HepG2 (cell line): ENCODE measurements at regions not wholly inside any gene's neighbourhood (a gene's known extent, or its start where the extent isn't known, plus 50 kb on each side); places are given as distances from the start of the nearest gene placed in this dataset.

Source experiments
- CHD2 ChIP-seq: IDR thresholded peaks from 2 replicates; pipeline ENCODE4 v1.6.1; 2011; ENCODE audit warnings: low read depth, low read length, improper control_type of control experiment
- EP300 ChIP-seq, 3 experiments: sonication (generic) in 1 of 3; formaldehyde crosslinking in 1 of 3; IDR thresholded peaks; 2 replicates each; pipeline versions ENCODE4 v1.5.1 to v1.6.1; 2011 to 2020; ENCODE audit warnings: low read depth in 2 of 3, low read length in 2 of 3, borderline replicate concordance in 1 of 3, improper control_type of control experiment in 1 of 3, mild to moderate bottlenecking in 1 of 3, missing genetic modification reagents in 1 of 3, moderate library complexity in 1 of 3
- KAT2B ChIP-seq: fragments of 150-350 bp; IDR thresholded peaks from 2 replicates; pipeline ENCODE4 v1.6.1; 2014; ENCODE audit warnings: low read depth, low read length, borderline replicate concordance
- NR2C2 ChIP-seq: sonication (generic); formaldehyde crosslinking; IDR thresholded peaks from 2 replicates; pipeline ENCODE4 v1.4.0; 2020; ENCODE audit warnings: missing genetic modification reagents, mild to moderate bottlenecking, moderate library complexity, borderline replicate concordance
- TF ChIP-seq, protein P1 (sequence below), 2 experiments: sonication (generic) in 1 of 2; formaldehyde crosslinking in 1 of 2; IDR thresholded peaks; 2 replicates each; pipeline versions ENCODE4 v1.5.1 to v1.6.1; 2011 to 2020; ENCODE audit warnings: borderline replicate concordance in 1 of 2, low read depth in 1 of 2, low read length in 1 of 2, mild to moderate bottlenecking in 1 of 2, missing genetic modification reagents in 1 of 2, moderate library complexity in 1 of 2
- TF ChIP-seq, protein P2 (sequence below): IDR thresholded peaks from 2 replicates; pipeline ENCODE4 v1.6.1; 2016; ENCODE audit warnings: low read depth, missing genetic modification reagents, missing compliant biosample characterization
- TF ChIP-seq, protein P3 (sequence below): sonication (generic); formaldehyde crosslinking; IDR thresholded peaks from 2 replicates; pipeline ENCODE4 v1.5.1; 2020; ENCODE audit warnings: mild to moderate bottlenecking, missing genetic modification reagents, moderate library complexity
- TF ChIP-seq, protein P4 (sequence below): sonication (generic); formaldehyde crosslinking; IDR thresholded peaks from 2 replicates; pipeline ENCODE4 v1.5.0; 2020; ENCODE audit warnings: mild to moderate bottlenecking, missing genetic modification reagents, moderate library complexity
- TF ChIP-seq, protein P5 (sequence below): sonication (generic); formaldehyde crosslinking; IDR thresholded peaks from 2 replicates; pipeline ENCODE4 v1.4.0; 2020; ENCODE audit warnings: missing genetic modification reagents

DNA sequence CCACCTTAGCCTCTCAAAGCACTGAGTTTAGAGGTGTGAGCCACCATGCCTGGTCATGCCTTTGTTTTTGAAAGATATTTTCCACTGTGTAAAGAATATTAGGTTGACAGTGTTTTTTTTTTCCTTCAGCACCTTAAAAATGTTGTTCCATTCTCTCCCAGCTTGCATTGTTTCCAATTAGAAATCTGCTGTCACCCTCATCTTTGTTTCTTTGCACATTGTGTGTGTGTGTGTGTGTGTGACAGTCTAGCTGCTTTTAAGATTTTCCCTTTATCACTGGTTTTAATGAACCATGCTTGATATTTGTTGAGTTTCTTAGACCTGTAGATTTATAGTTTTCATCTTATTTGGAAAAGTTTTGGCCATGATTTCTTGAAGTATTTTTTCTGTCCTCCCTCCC is 79.0 kb upstream of the NKX1-1 start:
- TF ChIP-seq EP300 (IDR thresholded peaks at IDR 0.05; ENCODE audit: low read depth in 2 of 2, low read length in 2 of 2) (no peak), EP300 (CRISPR knock-in tag; IDR thresholded peaks at IDR 0.05; ENCODE audit: borderline replicate concordance) (no peak), NR2C2 (no peak), KAT2B (no peak), CHD2 (no peak)
- TF ChIP-seq, protein P1, sequence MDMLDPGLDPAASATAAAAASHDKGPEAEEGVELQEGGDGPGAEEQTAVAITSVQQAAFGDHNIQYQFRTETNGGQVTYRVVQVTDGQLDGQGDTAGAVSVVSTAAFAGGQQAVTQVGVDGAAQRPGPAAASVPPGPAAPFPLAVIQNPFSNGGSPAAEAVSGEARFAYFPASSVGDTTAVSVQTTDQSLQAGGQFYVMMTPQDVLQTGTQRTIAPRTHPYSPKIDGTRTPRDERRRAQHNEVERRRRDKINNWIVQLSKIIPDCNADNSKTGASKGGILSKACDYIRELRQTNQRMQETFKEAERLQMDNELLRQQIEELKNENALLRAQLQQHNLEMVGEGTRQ (IDR thresholded peaks at IDR 0.05; ENCODE audit: low read depth, low read length): no peak
- TF ChIP-seq, protein P1 (CRISPR knock-in tag; IDR thresholded peaks at IDR 0.05; ENCODE audit: borderline replicate concordance): no peak
- TF ChIP-seq, protein P2, sequence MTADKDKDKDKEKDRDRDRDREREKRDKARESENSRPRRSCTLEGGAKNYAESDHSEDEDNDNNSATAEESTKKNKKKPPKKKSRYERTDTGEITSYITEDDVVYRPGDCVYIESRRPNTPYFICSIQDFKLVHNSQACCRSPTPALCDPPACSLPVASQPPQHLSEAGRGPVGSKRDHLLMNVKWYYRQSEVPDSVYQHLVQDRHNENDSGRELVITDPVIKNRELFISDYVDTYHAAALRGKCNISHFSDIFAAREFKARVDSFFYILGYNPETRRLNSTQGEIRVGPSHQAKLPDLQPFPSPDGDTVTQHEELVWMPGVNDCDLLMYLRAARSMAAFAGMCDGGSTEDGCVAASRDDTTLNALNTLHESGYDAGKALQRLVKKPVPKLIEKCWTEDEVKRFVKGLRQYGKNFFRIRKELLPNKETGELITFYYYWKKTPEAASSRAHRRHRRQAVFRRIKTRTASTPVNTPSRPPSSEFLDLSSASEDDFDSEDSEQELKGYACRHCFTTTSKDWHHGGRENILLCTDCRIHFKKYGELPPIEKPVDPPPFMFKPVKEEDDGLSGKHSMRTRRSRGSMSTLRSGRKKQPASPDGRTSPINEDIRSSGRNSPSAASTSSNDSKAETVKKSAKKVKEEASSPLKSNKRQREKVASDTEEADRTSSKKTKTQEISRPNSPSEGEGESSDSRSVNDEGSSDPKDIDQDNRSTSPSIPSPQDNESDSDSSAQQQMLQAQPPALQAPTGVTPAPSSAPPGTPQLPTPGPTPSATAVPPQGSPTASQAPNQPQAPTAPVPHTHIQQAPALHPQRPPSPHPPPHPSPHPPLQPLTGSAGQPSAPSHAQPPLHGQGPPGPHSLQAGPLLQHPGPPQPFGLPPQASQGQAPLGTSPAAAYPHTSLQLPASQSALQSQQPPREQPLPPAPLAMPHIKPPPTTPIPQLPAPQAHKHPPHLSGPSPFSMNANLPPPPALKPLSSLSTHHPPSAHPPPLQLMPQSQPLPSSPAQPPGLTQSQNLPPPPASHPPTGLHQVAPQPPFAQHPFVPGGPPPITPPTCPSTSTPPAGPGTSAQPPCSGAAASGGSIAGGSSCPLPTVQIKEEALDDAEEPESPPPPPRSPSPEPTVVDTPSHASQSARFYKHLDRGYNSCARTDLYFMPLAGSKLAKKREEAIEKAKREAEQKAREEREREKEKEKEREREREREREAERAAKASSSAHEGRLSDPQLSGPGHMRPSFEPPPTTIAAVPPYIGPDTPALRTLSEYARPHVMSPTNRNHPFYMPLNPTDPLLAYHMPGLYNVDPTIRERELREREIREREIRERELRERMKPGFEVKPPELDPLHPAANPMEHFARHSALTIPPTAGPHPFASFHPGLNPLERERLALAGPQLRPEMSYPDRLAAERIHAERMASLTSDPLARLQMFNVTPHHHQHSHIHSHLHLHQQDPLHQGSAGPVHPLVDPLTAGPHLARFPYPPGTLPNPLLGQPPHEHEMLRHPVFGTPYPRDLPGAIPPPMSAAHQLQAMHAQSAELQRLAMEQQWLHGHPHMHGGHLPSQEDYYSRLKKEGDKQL (CRISPR knock-in tag): no peak
- TF ChIP-seq, protein P3, sequence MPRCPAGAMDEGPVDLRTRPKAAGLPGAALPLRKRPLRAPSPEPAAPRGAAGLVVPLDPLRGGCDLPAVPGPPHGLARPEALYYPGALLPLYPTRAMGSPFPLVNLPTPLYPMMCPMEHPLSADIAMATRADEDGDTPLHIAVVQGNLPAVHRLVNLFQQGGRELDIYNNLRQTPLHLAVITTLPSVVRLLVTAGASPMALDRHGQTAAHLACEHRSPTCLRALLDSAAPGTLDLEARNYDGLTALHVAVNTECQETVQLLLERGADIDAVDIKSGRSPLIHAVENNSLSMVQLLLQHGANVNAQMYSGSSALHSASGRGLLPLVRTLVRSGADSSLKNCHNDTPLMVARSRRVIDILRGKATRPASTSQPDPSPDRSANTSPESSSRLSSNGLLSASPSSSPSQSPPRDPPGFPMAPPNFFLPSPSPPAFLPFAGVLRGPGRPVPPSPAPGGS (CRISPR knock-in tag): no peak
- TF ChIP-seq, protein P4, sequence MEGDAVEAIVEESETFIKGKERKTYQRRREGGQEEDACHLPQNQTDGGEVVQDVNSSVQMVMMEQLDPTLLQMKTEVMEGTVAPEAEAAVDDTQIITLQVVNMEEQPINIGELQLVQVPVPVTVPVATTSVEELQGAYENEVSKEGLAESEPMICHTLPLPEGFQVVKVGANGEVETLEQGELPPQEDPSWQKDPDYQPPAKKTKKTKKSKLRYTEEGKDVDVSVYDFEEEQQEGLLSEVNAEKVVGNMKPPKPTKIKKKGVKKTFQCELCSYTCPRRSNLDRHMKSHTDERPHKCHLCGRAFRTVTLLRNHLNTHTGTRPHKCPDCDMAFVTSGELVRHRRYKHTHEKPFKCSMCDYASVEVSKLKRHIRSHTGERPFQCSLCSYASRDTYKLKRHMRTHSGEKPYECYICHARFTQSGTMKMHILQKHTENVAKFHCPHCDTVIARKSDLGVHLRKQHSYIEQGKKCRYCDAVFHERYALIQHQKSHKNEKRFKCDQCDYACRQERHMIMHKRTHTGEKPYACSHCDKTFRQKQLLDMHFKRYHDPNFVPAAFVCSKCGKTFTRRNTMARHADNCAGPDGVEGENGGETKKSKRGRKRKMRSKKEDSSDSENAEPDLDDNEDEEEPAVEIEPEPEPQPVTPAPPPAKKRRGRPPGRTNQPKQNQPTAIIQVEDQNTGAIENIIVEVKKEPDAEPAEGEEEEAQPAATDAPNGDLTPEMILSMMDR (CRISPR knock-in tag): no peak
- TF ChIP-seq, protein P5, sequence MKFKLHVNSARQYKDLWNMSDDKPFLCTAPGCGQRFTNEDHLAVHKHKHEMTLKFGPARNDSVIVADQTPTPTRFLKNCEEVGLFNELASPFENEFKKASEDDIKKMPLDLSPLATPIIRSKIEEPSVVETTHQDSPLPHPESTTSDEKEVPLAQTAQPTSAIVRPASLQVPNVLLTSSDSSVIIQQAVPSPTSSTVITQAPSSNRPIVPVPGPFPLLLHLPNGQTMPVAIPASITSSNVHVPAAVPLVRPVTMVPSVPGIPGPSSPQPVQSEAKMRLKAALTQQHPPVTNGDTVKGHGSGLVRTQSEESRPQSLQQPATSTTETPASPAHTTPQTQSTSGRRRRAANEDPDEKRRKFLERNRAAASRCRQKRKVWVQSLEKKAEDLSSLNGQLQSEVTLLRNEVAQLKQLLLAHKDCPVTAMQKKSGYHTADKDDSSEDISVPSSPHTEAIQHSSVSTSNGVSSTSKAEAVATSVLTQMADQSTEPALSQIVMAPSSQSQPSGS (CRISPR knock-in tag): no peak
